Astrocyte of the cerebellum (primary cell): ENCODE measurements at regions not wholly inside any gene's neighbourhood (a gene's known extent, or its start where the extent isn't known, plus 50 kb on each side); places are given as distances from the start of the nearest gene placed in this dataset.

ENCODE experiments used
- DNase-seq: peaks from one replicate; pipeline ENCODE4 v3.0.0-alpha.2; 2011; ENCODE audit warnings: low read depth
- H3K4me3 ChIP-seq: 2 replicates; pipeline ENCODE4 v1.5.1; 2011; ENCODE audit warnings: mild to moderate bottlenecking, low read depth, low read length, moderate library complexity
- in situ Hi-C: cut with HindIII; loops from 2 replicates; pipeline ENCODE4 v1.10.0; 2017; ENCODE audit warnings: low sequenced_read_pairs
- TF ChIP-seq, protein P1 (sequence below): IDR thresholded peaks from 2 replicates; pipeline ENCODE4 v1.5.1; 2012; ENCODE audit warnings: low read length, low read depth, moderate library complexity, mild to moderate bottlenecking; ENCODE audit errors: missing control alignments

DNA sequence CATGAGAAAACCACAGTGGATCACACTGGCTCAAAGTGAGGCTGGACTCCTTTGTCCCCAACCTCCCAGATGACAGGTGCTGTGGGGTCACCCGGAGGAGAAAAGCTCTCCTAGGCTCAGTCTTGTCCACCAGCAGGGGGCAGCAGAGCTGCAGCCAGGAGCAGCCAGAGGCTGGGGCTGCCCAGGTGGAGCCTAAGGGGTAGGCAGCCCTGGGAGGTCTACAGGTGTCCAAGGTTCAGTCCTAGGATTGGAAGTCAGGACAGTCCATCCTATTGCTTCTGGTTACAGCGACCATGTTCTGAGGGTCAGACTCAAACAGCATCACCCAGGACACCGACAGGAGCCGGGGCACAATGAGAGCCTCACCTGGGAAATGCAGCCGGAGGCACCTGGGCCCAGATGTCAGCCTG lies 77.6 kb upstream of the IGLL5 start:
- TF ChIP-seq, protein P1, sequence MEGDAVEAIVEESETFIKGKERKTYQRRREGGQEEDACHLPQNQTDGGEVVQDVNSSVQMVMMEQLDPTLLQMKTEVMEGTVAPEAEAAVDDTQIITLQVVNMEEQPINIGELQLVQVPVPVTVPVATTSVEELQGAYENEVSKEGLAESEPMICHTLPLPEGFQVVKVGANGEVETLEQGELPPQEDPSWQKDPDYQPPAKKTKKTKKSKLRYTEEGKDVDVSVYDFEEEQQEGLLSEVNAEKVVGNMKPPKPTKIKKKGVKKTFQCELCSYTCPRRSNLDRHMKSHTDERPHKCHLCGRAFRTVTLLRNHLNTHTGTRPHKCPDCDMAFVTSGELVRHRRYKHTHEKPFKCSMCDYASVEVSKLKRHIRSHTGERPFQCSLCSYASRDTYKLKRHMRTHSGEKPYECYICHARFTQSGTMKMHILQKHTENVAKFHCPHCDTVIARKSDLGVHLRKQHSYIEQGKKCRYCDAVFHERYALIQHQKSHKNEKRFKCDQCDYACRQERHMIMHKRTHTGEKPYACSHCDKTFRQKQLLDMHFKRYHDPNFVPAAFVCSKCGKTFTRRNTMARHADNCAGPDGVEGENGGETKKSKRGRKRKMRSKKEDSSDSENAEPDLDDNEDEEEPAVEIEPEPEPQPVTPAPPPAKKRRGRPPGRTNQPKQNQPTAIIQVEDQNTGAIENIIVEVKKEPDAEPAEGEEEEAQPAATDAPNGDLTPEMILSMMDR, result peak; percentile 72
- DNase-seq, result no peak
- in situ Hi-C loops, result no loop called here
- H3K4me3 ChIP-seq, result no peak overlapping the region

DNA sequence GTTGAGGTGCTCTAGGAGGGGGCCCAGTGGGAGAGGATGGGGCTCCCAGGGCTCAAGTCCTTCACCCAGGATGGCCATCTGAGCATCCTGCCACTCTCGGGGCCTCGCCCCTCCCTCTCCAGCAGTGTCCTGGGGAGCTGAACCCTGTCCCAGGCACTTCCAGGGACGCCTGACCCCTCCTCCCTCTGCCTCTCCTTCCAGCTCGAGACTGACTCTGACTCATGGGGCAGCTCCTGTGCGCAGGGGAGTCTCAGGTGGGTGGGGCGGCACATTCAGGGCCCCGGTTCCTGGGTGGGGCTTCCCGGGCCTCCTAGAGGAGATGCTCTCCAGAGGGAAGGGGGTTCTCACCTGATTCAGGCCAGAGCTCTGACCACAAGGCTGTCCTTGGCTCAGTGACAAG lies 77.1 kb upstream of the IGLL5 start:
- in situ Hi-C loops, result no loop called here
- DNase-seq, result no peak
- TF ChIP-seq, protein P1, result no peak
- H3K4me3 ChIP-seq, result no peak overlapping the region

DNA sequence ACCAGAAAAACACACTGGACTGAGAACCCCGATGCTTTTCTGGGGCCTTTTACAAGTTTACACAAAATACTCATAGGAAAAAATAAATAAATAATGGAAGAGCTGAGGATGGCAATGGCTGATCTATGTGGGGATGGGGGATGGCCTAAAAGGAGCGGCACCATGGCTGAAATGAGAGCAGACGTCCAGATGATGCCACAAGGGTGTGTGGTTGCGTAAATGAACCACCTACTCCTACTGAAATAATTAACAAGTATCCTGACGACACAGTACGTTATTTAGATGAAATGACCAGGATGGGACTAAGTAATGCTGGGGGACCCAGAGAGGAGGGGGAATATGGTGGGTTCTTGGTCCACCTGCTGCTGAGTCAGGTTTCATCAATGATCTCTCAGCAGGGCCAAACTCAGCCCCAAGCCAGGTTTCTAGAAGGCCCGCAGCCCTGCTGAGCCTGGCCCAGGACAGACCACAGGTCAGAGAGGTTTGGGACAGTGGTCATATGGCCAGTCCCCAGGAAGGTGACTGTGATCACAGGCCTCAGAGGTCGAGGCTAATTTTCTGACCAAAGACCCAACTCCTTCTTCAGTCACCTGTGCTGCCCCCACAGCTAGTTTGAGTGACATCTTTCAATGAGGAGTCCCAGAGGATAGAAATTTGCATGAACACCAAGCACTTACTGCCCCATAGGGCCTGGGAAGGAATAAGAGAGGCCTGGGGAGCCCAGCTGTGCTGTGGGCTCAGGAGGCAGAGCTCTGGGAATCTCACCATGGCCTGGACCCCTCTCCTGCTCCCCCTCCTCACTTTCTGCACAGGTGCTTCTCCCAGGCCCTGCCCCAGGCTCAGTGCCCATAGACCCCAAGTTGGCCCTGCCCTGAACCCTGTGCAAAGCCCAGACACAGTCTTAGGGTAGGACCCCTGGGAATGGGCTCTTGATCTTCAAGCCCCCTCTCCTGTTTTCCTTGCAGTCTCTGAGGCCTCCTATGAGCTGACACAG lies 76.3 kb upstream of the IGLL5 start:
- TF ChIP-seq, protein P1, result no peak
- DNase-seq, result no peak
- in situ Hi-C loops, result no loop called here
- H3K4me3 ChIP-seq, result no peak overlapping the region

DNA sequence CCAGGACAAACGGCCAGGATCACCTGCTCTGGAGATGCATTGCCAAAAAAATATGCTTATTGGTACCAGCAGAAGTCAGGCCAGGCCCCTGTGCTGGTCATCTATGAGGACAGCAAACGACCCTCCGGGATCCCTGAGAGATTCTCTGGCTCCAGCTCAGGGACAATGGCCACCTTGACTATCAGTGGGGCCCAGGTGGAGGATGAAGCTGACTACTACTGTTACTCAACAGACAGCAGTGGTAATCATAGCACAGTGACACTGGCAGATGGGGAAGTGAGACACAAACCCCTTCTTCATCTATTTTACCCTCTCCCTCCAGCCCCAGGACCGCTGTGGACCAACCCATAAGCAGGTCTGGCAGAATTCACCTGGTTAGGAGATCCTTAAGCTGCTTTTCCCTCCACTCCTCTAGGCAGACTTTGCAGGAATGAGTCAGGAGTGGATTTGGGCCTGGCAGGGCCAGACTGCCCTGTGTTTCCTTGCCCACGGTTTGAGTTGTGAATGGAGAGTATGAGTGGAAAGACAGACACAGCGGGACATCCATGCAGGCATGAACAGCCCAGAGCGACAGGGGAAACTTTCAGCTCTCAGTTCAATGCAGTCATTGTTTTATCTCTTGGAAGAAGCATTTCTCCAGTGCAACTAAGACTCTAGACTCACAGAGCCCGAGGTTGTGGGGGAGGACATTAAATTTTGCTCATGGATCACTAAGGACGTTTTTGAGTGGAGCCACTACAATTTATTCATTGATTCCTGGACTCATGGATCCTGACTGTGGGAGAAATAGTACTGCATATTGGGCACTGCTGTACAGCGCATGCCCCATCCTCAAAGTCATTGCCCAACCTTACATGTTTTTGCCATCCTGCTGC lies 75.3 kb upstream of the IGLL5 start:
- no peak for DNase-seq
- TF ChIP-seq, protein P1, result no peak
- no peak overlapping the region for H3K4me3 ChIP-seq
- in situ Hi-C loops, result no loop called here

DNA sequence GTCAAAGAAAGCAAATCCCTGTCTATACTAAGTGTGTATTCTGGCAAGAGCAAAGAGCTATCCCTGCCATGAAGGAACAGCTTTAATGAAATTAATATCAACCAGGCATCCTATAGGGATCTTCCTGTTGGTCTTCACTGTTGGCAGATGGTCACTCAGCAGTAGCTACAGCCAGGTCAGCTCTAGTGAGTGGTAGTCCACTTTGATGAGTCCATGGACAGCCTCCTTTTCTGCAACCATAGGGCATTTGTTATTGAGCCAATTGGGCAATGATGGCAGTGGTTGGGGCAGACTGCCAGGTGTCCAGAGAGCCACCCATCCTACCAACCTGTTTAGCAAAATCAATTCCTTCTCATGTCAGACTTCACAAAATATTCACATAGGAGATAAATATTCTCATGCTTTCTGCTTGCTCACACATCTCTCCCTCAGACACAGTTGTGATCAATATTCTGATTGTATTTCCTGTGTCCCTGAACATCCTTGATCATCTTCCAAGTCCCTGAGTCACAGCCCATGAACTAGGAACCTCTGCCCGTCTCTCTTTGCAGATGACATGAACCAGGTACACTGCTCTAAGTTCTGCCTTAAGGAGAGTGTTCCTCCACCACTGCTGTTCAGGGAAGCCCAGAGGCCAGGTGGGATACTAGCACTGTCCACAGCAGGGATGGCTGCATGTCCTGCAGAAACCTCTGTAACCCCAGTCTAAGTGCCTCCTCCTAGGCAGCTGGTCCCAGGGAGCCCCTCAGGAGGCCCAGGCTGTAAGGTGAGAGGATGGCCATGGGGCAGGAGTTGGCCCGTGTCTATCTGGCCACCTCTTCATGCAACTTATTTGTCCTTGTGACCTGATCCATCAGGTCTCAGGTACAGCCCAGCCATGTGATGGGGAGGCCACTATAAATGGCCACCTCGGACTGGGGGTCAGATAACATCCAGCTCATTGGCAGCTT lies 74.2 kb upstream of the IGLL5 start:
- in situ Hi-C loops, result no loop called here
- H3K4me3 ChIP-seq, result no peak overlapping the region
- TF ChIP-seq, protein P1, result no peak
- no peak for DNase-seq
